ENCODE measurements at regions not wholly inside any gene's neighbourhood (a gene's known extent, or its start where the extent isn't known, plus 50 kb on each side); places are given as distances from the start of the nearest gene placed in this dataset.

DNA sequence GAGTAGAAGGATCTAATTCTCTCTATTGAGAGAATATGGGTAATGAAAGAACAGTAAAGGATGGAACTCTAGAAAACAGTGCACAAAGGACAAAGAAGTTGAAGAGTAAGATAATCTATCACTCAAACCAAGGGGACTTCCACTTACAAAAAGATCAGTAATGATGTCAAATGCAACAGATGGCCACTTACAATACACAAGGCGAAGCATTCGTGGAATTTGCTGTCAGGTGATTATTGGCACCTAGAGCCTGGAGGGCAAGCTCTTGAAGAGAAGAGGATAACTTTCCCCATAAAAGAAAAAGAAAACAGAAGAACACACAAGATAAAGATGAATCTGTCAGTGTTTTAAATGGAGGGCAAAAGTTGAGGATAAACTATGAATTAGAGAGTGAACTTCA lies 256.0 kb upstream of the TCF21 start:
- no peak overlapping the region for H3K4me3 ChIP-seq (ENCODE audit: low read depth, low read length)
- DNase-seq (ENCODE audit: low read depth) = no peak
- TF ChIP-seq, protein P1, sequence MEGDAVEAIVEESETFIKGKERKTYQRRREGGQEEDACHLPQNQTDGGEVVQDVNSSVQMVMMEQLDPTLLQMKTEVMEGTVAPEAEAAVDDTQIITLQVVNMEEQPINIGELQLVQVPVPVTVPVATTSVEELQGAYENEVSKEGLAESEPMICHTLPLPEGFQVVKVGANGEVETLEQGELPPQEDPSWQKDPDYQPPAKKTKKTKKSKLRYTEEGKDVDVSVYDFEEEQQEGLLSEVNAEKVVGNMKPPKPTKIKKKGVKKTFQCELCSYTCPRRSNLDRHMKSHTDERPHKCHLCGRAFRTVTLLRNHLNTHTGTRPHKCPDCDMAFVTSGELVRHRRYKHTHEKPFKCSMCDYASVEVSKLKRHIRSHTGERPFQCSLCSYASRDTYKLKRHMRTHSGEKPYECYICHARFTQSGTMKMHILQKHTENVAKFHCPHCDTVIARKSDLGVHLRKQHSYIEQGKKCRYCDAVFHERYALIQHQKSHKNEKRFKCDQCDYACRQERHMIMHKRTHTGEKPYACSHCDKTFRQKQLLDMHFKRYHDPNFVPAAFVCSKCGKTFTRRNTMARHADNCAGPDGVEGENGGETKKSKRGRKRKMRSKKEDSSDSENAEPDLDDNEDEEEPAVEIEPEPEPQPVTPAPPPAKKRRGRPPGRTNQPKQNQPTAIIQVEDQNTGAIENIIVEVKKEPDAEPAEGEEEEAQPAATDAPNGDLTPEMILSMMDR (IDR thresholded peaks at IDR 0.05; ENCODE audit: insufficient read depth, low read depth, low read length) = no peak
- POLR2A ChIA-PET = no interaction called here
- CTCF ChIA-PET = interaction anchor here (0.7 to 1.6 kb wide), 6 partner anchors 9 to 284 kb away, joined by 3 to 6 read pairs (median 3); no protein-coding TSS in a partner anchor
- H3K36me3 ChIP-seq (ENCODE audit: control insufficient read depth, insufficient read depth, low read length) = no peaks in the 10 kb centered on the region
- H3K27me3 ChIP-seq (ENCODE audit: control insufficient read depth, insufficient read depth, low read length) = no peaks in the 10 kb centered on the region

DNA sequence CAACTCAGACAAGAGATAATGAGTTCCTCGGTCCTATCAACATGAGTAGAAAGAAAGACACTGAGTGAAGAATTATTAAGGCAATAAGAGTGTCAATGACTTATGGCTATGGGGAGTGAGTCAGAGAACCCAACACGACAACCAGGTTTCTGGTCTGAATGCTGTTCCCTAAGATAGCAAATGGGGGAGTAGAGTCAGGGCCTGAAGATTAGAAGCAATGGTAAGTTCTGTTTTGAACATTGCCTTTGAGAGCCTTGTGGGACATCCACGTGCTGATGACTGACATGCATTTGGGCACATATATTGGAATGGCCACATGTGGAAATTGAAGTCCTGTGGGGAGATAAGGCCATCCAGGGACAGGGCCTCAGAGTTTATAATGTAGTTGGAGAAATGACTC lies 254.4 kb upstream of the TCF21 start:
- POLR2A ChIA-PET = no interaction called here

GRCh38 chr6:133635447-133635846 lies 253.5 kb upstream of the TCF21 start:
- no peak for DNase-seq (ENCODE audit: low read depth)
- Histone ChIP-seq H3K36me3 (ENCODE audit: control insufficient read depth, insufficient read depth, low read length) (no peaks in the 10 kb centered on the region), H3K4me3 (ENCODE audit: low read depth, low read length) (no peak overlapping the region), H3K27me3 (ENCODE audit: control insufficient read depth, insufficient read depth, low read length) (no peaks in the 10 kb centered on the region)
- ChIA-PET POLR2A (no interaction called here), CTCF (no interaction called here)
- TF ChIP-seq, protein P1 (IDR thresholded peaks at IDR 0.05; ENCODE audit: insufficient read depth, low read depth, low read length) = no peak

More for the DNA sequence above, 254.4 kb upstream of the TCF21 start:
- CTCF ChIA-PET = interaction anchor here (0.9 kb wide), 1 partner anchor 171 kb away, joined by 3 read pairs; no protein-coding TSS in a partner anchor
- Histone ChIP-seq H3K36me3 (ENCODE audit: control insufficient read depth, insufficient read depth, low read length) (no peaks in the 10 kb centered on the region), H3K27me3 (ENCODE audit: control insufficient read depth, insufficient read depth, low read length) (no peaks in the 10 kb centered on the region), H3K4me3 (ENCODE audit: low read depth, low read length) (no peak overlapping the region)
- no peak for DNase-seq (ENCODE audit: low read depth)
- TF ChIP-seq, protein P1 (IDR thresholded peaks at IDR 0.05; ENCODE audit: insufficient read depth, low read depth, low read length) = no peak

DNA sequence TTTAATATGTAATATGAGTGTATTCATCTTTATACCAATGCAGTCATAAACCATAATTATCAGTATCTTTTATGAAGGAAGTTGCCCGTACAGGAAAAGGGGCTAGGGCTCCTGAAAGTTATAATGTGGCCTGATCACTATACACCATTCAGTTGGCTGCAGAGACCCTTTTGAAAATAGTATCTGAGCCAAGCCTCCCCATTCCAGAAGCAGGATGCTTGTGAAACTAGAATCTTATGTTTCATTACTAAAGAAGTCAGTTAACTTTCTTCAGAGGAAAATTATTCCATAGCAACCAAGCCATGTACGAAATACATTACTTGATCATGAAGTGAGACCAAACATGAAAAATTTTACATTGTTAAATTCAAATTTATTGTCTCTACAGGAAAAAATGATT lies 251.5 kb upstream of the TCF21 start:
- CTCF ChIA-PET = interaction anchor here (0.6 to 1.0 kb wide), 3 partner anchors 70 to 284 kb away, joined by 3 read pairs; no protein-coding TSS in a partner anchor
- H3K4me3 ChIP-seq (ENCODE audit: low read depth, low read length) = no peak overlapping the region
- no peaks in the 10 kb centered on the region for H3K36me3 ChIP-seq (ENCODE audit: control insufficient read depth, insufficient read depth, low read length)
- TF ChIP-seq, protein P1 (IDR thresholded peaks at IDR 0.05; ENCODE audit: insufficient read depth, low read depth, low read length) = no peak
- DNase-seq (ENCODE audit: low read depth) = no peak
- POLR2A ChIA-PET = interaction anchor here (0.6 kb wide), 1 partner anchor 145 kb away, joined by 5 read pairs; no protein-coding TSS in a partner anchor
- no peaks in the 10 kb centered on the region for H3K27me3 ChIP-seq (ENCODE audit: control insufficient read depth, insufficient read depth, low read length)

GRCh38 chr6:133637874-133638273 lies 251.0 kb upstream of the TCF21 start:
- DNase-seq (ENCODE audit: low read depth) = no peak
- ChIA-PET CTCF (interaction anchor here (0.8 kb wide), 1 partner anchor 68 kb away, joined by 4 read pairs; no protein-coding TSS in a partner anchor), POLR2A (no interaction called here)
- Histone ChIP-seq H3K36me3 (ENCODE audit: control insufficient read depth, insufficient read depth, low read length) (no peaks in the 10 kb centered on the region), H3K4me3 (ENCODE audit: low read depth, low read length) (no peak overlapping the region), H3K27me3 (ENCODE audit: control insufficient read depth, insufficient read depth, low read length) (no peaks in the 10 kb centered on the region)
- TF ChIP-seq, protein P1 (IDR thresholded peaks at IDR 0.05; ENCODE audit: insufficient read depth, low read depth, low read length) = no peak

Data from BJ (cell line).